ENCODE measurements at regions not wholly inside any gene's neighbourhood (a gene's known extent, or its start where the extent isn't known, plus 50 kb on each side); places are given as distances from the start of the nearest gene placed in this dataset.

- H3F3A ChIP-seq (ENCODE audit: low read depth), result no peaks in the 10 kb centered on the region
- H4K20me1 ChIP-seq (ENCODE audit: insufficient read depth, low read length, poor library complexity, severe bottlenecking), result no peaks in the 10 kb centered on the region
- no peaks in the 10 kb centered on the region for H3K27me3 ChIP-seq (ENCODE audit: insufficient read depth, low read length, poor library complexity, severe bottlenecking)
- H2AFZ ChIP-seq (ENCODE audit: low read length), result no peak overlapping the region
- H3K36me3 ChIP-seq (ENCODE audit: insufficient read depth, low read length), result no peaks in the 10 kb centered on the region
- TF ChIP-seq EZH2phosphoT487 (IDR thresholded peaks at IDR 0.05; ENCODE audit: borderline replicate concordance) (no peak), CTCF (conservative IDR thresholded peaks at IDR 0.05; ENCODE audit: low read length) (no peak)
- peaks cover 3% of the 10 kb centered on the region; the same call in 1 of the 2 replicates for H3K9me3 ChIP-seq (ENCODE audit: insufficient read depth, low read depth, low read length)
- H3K9ac ChIP-seq (ENCODE audit: low read depth, low read length, poor library complexity, severe bottlenecking), result no peak overlapping the region
- H3K4me1 ChIP-seq (ENCODE audit: insufficient read depth, low read length, poor library complexity, severe bottlenecking), result no peaks in the 10 kb centered on the region
- H3K9me2 ChIP-seq (replicated peaks; ENCODE audit: low read depth, low read length), result no peaks in the 10 kb centered on the region
- no peaks in the 10 kb centered on the region for H3K79me2 ChIP-seq (ENCODE audit: insufficient read depth, low read length)
- H3K4me3 ChIP-seq (ENCODE audit: low read length, poor library complexity, severe bottlenecking), result no peak overlapping the region
- no peak overlapping the region for H3K4me2 ChIP-seq (ENCODE audit: low read depth, low read length, poor library complexity, severe bottlenecking)
These were observed 179.6 kb upstream of the HTR2A start for GRCh38 chr13:47076500-47076899.

- Histone ChIP-seq H3K4me1 (ENCODE audit: insufficient read depth, low read length, poor library complexity, severe bottlenecking) (no peaks in the 10 kb centered on the region), H2AFZ (ENCODE audit: low read length) (no peak overlapping the region), H3K9me2 (replicated peaks; ENCODE audit: low read depth, low read length) (no peaks in the 10 kb centered on the region), H3K27me3 (ENCODE audit: insufficient read depth, low read length, poor library complexity, severe bottlenecking) (no peaks in the 10 kb centered on the region), H3K9me3 (ENCODE audit: insufficient read depth, low read depth, low read length) (peaks cover 3% of the 10 kb centered on the region; the same call in 1 of the 2 replicates), H3K4me3 (ENCODE audit: low read length, poor library complexity, severe bottlenecking) (no peak overlapping the region), H3K79me2 (ENCODE audit: insufficient read depth, low read length) (no peaks in the 10 kb centered on the region), H3K36me3 (ENCODE audit: insufficient read depth, low read length) (no peaks in the 10 kb centered on the region), H4K20me1 (ENCODE audit: insufficient read depth, low read length, poor library complexity, severe bottlenecking) (no peaks in the 10 kb centered on the region), H3K9ac (ENCODE audit: low read depth, low read length, poor library complexity, severe bottlenecking) (no peak overlapping the region), H3F3A (ENCODE audit: low read depth) (no peaks in the 10 kb centered on the region), H3K4me2 (ENCODE audit: low read depth, low read length, poor library complexity, severe bottlenecking) (no peak overlapping the region)
- TF ChIP-seq CTCF (conservative IDR thresholded peaks at IDR 0.05; ENCODE audit: low read length), result no peak
- no peak for TF ChIP-seq EZH2phosphoT487 (IDR thresholded peaks at IDR 0.05; ENCODE audit: borderline replicate concordance)
These were observed 172.3 kb upstream of the HTR2A start for GRCh38 chr13:47069133-47069532.

GRCh38 chr13:47067306-47067705, 170.5 kb upstream of the HTR2A start:
- Histone ChIP-seq H3K4me2 (ENCODE audit: low read depth, low read length, poor library complexity, severe bottlenecking) (no peak overlapping the region), H4K20me1 (ENCODE audit: insufficient read depth, low read length, poor library complexity, severe bottlenecking) (no peaks in the 10 kb centered on the region), H3K36me3 (ENCODE audit: insufficient read depth, low read length) (no peaks in the 10 kb centered on the region), H3K4me1 (ENCODE audit: insufficient read depth, low read length, poor library complexity, severe bottlenecking) (no peaks in the 10 kb centered on the region), H3K9me2 (replicated peaks; ENCODE audit: low read depth, low read length) (no peaks in the 10 kb centered on the region), H2AFZ (ENCODE audit: low read length) (no peak overlapping the region), H3K79me2 (ENCODE audit: insufficient read depth, low read length) (no peaks in the 10 kb centered on the region), H3F3A (ENCODE audit: low read depth) (no peaks in the 10 kb centered on the region), H3K9ac (ENCODE audit: low read depth, low read length, poor library complexity, severe bottlenecking) (no peak overlapping the region), H3K4me3 (ENCODE audit: low read length, poor library complexity, severe bottlenecking) (no peak overlapping the region), H3K9me3 (ENCODE audit: insufficient read depth, low read depth, low read length) (no peaks in the 10 kb centered on the region), H3K27me3 (ENCODE audit: insufficient read depth, low read length, poor library complexity, severe bottlenecking) (no peaks in the 10 kb centered on the region)
- TF ChIP-seq EZH2phosphoT487 (IDR thresholded peaks at IDR 0.05; ENCODE audit: borderline replicate concordance), result no peak
- no peak for TF ChIP-seq CTCF (conservative IDR thresholded peaks at IDR 0.05; ENCODE audit: low read length)

Measured in Loucy (cell line).